NCI-H2227 (cell line): ENCODE measurements at regions not wholly inside any gene's neighbourhood (a gene's known extent, or its start where the extent isn't known, plus 50 kb on each side); places are given as distances from the start of the nearest gene placed in this dataset.

ENCODE experiments used
- DNase-seq: peaks from one replicate; lab custom pipeline; 2025; ENCODE audit not compliant: unreplicated experiment; lab: John Stamatoyannopoulos, UW

DNA sequence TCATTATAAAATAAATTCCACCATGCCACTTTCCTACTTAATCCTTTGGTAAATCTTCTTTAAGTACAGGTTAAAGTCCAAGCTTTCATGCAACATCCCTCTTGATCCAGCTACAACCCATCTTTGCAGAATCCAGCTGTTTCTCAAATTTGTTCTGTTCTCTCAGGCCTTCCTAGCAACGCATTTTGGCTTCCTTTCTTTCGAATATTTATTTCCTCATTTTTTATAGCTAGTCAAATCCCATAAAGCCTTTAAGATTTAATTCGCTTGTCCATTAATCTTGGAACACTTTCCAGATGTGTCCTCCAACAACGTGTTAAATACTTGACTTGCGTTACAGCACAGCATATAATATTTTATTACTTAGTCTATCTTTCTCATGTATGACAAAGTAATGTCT lies 600.1 kb upstream of the CHORDC1 start:
- no peak for DNase-seq

DNA sequence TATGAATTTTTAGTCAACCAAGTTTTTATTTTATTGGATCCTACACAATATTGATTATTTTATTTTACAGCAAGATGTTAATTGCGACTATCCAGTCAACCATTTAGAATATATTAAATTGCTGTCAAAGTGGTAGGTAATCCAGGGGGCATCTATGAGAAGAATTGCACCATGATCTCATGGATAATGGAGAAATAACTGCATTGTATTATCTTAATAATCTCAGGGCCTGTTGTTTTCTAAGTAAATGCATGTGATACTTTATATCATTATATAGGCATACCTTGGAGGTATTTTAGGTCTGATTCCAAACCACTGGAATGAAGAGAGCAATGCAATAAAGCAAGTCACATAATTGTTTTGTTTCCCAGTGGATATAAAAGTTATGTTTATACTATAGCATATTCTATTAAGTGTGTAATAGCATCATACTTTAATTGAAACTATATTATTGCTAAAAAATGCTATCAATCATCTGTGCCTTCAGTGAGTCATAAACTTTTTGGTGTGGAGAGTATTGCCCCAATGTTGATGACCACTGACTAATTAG lies 595.4 kb upstream of the CHORDC1 start:
- DNase-seq = no peak

GRCh38 chr11:90809581-90809980 lies 586.7 kb upstream of the CHORDC1 start:
- DNase-seq = no peak

DNA sequence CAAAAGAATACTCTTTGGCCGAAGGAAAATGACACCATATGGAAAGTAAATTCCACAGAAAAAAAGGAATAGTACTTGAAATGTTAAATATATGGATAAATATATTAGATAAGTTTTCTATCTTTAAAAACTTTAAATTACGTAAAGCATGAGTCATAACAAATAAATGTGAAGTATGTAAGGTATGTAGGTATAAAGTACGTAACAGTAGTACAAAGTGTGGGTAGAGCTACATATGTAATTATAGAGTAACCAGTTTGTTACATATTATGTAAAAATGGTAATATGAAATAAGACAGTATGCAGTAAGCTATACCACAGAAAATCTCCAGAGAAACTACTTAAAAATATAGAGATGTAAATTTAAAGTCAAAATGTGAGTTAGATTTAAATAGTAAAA lies 582.3 kb upstream of the CHORDC1 start:
- no peak for DNase-seq

DNA sequence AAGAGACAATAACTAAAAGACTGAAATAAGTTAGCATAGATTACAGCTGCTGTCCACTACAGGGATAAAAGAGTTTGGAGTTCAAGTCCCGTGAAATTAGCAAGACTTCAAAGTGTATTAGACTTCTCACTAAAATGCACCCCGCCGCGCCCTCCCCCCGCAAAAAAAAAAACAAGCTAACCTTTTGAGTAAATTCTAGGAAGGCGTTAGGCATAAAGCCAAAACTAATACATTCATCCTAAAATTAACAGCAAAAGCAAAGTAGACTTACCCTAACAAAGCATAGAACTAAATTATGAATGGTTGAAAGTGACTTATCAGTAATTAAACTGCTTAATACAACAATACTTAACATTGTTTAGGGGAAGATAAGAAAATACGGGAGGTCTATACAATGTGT lies 581.0 kb upstream of the CHORDC1 start:
- DNase-seq = no peak

DNA sequence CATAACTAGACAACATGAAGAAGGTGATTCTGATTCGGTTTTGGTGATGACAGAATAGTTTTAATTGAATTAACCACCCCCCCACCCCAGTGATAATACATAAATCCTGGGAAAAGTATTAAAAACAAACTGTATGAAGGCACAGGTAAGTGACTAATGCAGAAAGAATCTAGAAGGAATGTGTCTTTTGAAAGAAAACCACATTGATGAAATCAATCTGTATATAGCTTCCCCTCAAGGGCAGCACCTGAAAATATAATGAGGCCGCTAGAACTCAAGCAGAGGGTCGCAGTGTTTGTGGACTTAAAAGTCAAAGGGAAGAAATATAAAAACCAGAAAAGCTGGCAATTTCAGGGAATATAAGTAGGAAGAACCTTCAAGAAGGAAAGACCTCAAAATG lies 580.5 kb upstream of the CHORDC1 start:
- DNase-seq = no peak

DNA sequence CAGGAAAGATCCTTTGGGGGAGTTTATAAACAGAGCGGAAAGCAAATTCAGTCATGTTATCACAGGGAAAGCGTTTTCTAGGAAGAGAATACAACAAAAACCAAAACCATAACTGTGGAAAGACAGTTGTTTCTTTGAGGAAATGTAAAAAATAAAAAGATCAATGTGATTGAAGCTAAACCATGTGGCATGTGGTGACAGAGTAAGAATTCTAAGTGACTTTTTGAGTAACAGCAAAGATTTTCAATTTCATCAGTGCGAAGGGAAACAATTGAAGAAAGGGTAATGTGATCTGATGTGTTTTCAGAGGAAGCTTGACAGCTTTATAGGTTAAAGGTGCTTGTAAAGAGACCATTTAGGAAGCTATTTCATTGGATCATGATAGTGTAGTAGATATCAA lies 575.9 kb upstream of the CHORDC1 start:
- no peak for DNase-seq

DNA sequence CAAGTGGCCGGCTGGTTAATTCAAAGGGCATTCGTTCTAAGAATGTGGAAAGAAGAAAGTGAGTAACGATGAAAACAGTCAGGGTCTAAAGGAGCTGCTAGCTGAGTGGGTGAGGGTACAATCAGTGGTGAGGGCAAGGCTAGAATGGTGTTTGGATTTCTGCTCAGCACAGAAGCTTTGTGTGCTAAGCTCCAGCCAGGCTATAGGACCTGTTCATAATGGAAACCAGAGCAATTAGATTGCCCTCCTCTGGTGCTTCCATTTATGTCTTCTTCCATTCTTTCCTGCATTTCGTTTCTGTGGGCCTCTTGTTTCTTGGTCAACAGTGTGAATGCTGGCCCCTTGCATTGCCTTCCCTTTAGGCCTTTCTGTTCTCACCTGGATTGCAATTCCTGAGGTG lies 572.9 kb upstream of the CHORDC1 start:
- DNase-seq = peak; percentile 24

DNA sequence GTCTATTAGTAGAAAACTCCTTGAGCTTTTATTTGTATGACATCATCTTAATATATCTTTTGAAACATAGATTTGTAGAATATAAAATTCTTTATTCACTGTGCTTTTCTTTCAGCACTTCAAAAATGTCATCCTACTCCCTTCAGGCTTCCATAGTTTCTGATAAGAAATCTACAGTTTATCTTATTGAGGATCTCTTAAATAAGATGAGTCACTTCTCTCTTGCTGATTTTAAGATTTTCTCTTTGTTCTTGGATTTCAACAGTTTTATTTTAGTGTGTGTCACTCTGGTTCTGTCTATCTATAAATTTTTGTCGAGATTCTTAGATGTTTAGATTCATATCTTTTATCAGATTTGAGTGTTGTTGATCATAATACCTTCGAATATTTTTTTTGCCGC lies 566.1 kb upstream of the CHORDC1 start:
- no peak for DNase-seq

GRCh38 chr11:90784241-90784814 lies 561.5 kb upstream of the CHORDC1 start:
- DNase-seq = no peak

- no peak for DNase-seq
Observed at GRCh38 chr11:90783111-90783510, 560.3 kb upstream of the CHORDC1 start.

DNA sequence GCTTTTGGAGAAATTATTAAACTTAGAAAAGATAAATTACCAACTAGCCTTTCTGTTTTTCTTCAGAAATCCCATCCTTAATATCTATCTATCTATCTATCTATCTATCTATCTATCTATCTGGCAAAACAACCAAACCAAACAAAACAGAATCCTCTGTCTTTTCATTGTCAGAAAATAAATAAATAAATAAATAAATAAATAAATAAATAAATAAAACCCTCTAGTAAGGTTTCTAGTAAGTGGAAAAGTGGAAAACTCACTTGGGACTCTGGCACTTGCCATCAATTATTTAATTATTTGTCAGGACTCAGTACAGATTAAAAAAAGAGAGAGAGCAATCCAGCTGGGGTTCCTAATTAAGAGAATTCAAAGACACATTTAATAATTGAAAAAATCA lies 556.2 kb upstream of the CHORDC1 start:
- no peak for DNase-seq

- no peak for DNase-seq
Observed at GRCh38 chr11:90775567-90776165, 552.8 kb upstream of the CHORDC1 start.

- no peak for DNase-seq
Observed at GRCh38 chr11:90774727-90775566, 552.1 kb upstream of the CHORDC1 start.

- DNase-seq = no peak
Observed at GRCh38 chr11:90770007-90770406, 547.2 kb upstream of the CHORDC1 start.

GRCh38 chr11:90766121-90766520 lies 543.3 kb upstream of the CHORDC1 start:
- DNase-seq = no peak

DNA sequence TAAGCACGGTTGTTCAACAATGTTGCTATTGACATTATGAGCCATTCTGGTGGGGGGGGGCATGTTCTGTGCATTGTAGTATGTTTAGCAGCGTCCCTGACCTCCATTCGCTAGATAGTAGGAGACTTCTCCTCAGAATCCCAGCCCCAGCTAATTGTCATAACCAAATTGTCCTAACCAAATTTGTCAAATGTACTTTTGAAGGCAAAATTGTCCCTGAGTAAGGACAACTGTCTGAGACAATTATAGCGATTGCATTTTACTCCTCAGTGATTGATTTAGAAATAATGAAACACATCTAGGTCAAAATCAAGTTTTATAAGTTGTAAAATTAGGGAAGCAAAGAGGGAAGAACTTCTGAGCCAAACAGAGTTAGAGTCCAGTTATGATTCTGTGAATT lies 541.8 kb upstream of the CHORDC1 start:
- no peak for DNase-seq

- no peak for DNase-seq
Observed at GRCh38 chr11:90757849-90758494, 535.1 kb upstream of the CHORDC1 start.

DNA sequence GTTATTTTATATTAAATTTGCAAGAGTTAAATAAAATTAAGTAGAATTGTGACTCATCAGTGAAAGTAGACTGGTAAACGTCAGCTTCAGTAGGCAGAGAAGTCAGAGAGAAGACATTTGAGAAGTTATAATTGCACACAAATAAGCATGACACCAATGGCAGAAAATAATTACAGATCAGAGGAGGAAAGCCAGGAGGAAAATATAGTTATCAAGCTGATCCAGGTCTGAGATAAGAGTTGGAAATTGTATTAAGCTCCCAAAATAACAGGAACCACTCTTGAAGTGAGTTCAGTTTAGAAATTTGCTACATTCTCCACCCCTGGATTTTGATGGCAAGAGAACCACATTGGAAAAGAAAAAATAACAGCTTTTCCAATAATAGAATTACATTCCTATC lies 533.8 kb upstream of the CHORDC1 start:
- no peak for DNase-seq

DNA sequence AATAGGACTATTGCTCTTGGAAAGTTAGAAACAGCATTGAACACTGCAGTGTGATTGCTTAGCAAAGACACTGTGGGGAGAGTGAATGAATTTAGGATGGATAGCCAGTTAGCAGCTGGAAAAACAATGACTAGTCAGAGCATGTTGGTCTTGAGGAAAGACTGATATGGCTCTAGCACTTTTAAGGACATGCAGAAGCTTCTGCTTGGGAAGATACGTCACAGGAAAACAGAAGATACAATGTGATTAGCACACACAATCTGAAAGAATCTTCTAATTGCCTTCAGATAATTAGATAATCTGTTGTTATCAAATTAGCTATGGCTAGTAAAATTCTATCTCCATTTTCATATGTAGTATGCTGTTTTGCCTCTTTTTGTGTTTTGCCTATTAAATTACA lies 530.7 kb upstream of the CHORDC1 start:
- no peak for DNase-seq

GRCh38 chr11:90747057-90747456 lies 524.2 kb upstream of the CHORDC1 start:
- no peak for DNase-seq

DNA sequence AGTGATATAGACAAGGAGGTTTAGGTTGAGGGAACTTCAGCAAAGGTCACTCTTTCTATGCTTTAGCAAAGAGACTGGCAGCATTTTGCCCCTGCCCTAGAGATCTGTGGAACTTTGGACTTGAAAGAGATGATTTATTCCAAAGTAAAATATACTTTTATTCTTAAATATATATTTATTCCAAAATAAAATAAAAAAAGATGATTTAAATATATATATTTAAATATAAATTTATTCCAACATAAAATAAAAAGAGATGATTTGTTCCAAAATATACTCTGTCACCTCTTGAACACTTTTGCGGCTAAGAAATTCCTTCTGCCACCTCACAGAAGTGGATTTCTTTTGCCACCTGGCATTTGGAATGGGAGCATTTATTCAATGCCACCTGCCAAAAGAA lies 521.3 kb upstream of the CHORDC1 start:
- DNase-seq = no peak
